Left hindlimb (tissue), 1 donor: ENCODE measurements at regions not wholly inside any gene's neighbourhood (a gene's known extent, or its start where the extent isn't known, plus 50 kb on each side); places are given as distances from the start of the nearest gene placed in this dataset.

ENCODE experiments used
- DNase-seq: peaks from one replicate; pipeline ENCODE4 v3.0.0-alpha.2; 2018

GRCh38 chr4:27534488-27534887 lies 673.8 kb downstream of the STIM2 start:
- DNase-seq: no peak

DNA sequence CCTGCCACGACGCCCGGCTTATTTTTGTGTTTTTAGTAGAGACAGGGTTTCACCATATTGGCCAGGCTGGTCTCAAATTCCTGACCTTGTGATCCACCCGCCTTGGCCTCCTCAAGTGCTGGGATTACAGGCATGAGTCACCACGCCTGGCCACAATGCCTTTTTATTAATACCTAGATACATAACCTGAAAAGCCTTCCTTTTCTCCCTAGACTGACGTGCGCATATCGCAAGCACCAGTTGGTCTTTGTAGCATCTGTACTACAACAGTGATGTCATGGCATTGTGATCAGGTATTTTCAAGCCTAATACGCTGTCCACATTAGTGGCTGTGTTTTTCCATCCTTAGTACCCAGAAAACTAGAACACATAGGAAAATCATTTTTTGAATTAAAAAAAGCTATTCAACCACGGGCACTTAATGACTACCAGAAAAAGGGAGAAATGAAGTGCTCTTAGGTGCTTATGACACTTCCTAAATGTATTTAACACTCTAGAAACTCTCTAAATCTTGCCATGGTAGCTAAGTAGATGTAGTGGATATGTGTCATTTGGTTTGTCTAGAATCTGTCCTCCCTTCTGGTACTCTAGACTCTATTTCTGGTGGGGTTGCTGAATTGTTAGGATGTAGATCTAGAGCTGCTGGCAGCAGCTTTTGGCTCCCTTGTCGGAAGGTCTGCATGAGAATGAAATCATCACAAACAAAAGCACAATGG lies 707.8 kb downstream of the STIM2 start:
- DNase-seq: no peak

DNA sequence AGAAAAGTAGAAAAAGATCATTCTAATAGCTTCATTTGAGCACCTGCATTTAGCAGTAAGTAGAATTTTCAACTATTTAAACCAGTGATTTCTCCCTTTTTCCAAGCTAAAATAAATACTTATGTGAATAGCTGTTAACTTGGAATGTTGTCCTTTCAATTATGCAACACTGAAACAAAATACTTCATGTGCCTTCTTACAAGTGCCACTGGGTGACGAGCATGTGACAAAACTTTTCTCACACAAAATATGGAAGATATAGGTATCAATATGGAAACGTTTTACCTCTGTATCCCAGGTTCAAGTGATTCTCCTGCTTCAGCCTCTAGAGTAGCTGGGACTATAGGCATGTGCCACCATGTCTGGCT lies 708.3 kb downstream of the STIM2 start:
- no peak for DNase-seq

- DNase-seq: no peak
Observed at GRCh38 chr4:27574743-27575142, 714.1 kb downstream of the STIM2 start.

DNA sequence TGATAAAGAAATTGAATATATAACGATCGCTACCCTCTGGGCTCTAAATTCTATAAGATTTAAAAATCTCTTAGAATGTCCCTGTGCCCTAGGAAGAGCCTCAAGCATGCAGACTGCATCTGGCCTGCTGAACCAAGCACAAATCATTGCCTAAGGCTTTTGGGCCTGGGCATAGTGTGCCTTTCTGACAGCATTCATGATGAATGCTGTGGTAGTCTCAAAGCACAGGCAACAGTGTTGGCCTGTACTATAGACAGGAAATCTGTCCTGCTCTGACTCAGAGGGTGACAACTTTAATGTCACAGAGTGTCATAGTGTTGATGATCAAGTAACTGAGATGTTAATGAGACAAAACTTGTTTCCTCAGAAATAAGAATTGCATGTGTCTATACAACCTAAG lies 717.3 kb downstream of the STIM2 start:
- DNase-seq: no peak

GRCh38 chr4:27592738-27593137 lies 732.1 kb downstream of the STIM2 start:
- no peak for DNase-seq

DNA sequence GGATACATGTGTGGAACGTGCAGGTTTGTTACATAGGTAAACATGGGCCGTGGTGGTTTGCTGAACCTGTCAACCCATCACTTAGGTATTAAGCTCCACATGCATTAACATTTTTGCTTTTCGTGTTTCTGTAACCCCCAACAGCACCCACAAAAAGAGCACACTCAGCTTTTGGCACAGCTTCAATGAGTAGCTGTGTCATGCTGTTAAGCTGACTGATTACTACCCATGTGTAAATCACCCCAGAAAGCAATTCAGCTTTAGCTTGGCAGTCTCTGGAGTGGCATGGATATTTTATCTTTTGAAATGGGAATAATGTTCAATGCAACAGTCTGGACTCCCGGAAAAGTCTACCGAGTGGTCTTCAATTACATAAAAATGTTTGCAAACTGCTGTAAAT lies 734.3 kb downstream of the STIM2 start:
- DNase-seq: no peak

DNA sequence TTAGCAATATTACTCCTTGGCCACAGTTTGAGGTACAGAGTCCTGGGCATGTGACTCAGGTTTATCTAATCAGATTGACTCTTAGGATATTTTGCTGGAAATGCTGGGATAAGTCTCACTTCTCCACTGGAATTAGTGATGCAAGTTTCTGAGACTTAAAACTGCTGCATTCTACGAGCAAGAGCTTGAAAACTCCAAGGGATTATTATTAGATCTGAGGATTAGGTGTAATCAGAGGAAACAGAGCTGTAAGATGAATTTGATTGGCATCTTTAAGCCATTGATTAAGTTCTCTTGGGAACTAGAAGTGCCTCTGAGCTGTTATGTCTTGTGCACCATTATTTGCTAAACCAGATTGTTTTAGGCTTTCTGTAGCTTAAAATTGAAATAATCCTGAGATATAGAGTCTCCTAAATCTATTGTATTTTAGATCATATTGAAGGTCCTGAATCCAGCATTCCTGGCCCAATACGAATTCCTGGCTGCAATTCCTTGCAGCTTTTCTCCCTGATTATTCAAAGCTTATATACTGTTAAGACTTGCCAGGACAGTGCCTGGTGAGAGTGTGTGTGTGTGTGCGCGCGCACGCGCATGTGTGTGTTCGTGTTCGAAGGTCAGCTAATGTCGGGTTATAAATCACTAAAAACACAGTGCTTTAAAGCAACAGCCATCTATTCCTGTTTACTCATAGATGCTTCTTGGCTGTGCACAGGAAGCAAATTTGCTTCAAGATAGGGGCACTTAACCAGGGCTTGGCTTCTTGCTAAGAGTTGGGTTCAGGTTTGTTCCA lies 735.1 kb downstream of the STIM2 start:
- DNase-seq: no peak

DNA sequence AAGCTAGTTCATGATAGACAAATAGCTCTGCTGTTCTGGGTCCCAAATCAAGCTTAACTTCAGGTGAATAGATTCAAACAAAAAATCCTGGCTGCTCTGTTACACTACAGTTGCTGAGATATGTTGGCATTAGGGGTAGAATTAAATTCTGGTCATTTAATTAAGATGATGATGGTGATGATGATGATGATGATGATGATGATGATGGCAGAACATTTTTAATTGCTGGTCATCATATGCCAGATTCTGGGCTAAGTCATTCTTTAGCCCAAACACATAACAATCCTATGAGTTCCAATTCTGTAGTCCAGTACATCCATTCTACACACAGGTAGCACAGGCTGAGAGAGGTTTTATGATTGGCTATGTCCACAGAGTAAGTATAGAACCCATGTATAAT lies 741.5 kb downstream of the STIM2 start:
- DNase-seq: no peak

GRCh38 chr4:27604692-27605091 lies 744.1 kb downstream of the STIM2 start:
- DNase-seq: no peak

DNA sequence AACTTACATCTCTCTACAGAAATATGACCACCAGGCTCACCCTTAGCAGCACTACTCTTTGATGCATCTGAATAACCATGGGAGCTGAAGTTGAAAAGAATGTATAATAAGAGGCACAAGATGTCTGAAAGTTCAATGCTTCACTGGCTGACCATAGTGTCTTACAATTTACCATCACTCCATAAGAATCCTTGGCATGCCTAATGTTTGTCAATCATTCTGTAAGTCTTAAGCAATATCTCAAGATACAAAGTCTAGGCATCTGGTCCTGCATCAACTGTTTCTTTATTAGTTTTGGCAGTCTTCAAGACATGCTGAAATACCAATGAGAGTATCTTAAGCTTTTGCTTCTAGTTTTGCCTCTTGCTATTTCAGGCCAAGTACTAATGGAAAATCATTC lies 755.5 kb downstream of the STIM2 start:
- DNase-seq: no peak

GRCh38 chr4:27619435-27619834 lies 758.8 kb downstream of the STIM2 start:
- no peak for DNase-seq

DNA sequence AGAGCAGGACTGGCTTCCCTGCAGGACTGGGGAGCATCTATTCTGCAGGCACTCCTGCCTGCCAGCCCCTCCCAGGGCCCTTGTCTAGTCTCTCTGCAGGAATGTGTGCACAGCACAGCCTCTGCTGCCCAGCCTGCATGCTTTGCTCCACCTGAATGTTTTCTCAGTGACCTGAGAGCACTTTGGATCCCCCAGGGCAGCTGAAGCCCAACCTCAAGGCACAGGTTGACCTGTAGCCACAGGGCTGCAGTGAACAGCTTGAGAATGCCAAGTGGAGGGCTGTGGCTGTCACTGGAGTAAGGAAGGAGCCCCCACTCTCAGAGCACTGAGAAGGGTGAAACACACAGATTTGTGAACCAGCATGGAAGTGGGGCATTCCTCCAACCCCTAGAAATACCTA lies 760.2 kb downstream of the STIM2 start:
- DNase-seq: no peak

- DNase-seq: no peak
Observed at GRCh38 chr4:27624749-27625148, 764.1 kb downstream of the STIM2 start.

GRCh38 chr4:27628609-27629008 lies 768.0 kb downstream of the STIM2 start:
- DNase-seq: no peak

DNA sequence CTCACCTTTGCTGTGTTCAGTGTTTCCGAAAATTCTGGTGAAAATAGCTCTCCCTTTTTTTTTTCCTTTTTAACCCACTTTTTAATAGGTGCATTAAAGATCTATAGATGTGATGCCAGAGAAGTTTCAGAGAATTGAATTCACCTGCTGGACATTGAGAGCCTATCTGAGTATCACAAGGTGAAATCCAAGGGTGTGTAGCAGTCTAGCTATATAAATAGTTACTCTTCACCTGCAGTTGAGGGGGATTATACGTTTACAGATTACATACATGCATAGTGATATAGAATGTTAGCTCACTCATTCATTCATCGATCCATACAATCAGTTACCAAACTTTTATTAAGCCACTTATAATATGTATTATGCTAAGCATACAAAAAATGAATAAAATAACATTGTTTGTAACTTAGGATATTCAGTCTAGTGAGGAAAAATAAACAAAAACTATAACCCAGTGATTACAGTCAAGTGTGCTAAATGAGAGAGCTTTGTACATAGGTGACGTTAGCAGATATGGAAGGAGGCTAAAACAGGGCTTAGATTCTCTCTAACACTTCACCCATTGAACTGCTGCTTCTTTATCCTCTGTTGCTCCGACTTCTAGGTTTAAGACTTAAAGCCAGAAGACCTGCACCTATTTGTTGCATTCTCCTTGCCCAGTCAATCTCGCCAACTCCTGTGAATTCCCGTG lies 769.0 kb downstream of the STIM2 start:
- no peak for DNase-seq

GRCh38 chr4:27635936-27636913 lies 775.6 kb downstream of the STIM2 start:
- no peak for DNase-seq

DNA sequence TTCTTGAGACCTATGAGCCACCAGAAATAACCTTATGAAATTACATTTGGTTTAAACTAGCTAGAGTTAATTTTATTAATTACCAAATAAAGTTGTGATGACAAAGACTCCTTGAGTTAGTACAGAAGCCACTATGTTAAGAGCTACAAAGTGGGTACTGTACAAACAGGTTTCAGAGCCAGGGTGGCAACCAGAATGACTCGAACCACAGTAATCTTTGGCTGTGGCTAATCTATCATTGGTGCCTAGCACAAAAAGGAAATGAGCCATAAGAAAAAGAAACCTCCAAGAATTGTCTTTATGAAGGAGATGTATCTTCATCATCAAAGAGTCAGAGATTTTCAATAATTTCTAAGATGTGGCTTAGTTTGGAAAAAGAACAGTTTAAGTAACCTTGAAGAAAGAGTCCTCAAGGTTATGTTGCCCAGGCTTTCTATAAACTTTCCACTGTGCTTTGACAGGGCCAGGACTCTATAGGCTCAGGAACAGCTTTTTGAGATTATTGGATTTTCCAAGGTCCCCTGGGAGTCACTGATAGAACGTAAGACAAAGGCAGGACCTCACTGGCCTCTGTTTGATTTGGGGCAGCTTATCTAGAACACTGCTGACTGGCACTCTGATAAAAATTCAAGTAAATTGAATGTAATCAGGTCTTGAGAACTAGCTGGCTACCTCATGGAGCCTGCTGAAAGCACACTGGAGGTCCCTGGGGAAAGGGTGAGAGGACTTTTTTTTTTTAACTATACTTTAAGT lies 777.7 kb downstream of the STIM2 start:
- no peak for DNase-seq

DNA sequence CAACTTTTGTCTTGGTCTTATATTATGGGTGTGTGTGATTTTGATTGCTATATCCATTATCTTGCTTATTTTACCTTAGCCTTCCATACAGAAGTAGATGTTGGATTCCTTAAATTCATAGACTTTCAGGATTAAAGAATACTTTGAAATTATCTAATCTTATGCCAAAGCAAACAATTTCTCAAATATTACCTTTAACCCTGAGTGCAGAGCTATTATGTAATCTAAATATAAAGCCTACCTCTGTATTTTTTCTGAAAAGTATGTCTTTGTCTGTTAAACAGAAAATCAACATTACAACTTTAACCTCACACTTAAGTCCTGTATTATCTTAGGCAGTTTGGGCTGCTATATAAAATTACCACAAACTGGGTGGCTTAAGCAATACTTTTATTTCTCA lies 782.5 kb downstream of the STIM2 start:
- no peak for DNase-seq

GRCh38 chr4:27648416-27648815 lies 787.8 kb downstream of the STIM2 start:
- DNase-seq: no peak

- DNase-seq: no peak
Observed at GRCh38 chr4:27662426-27662825, 801.8 kb downstream of the STIM2 start.

DNA sequence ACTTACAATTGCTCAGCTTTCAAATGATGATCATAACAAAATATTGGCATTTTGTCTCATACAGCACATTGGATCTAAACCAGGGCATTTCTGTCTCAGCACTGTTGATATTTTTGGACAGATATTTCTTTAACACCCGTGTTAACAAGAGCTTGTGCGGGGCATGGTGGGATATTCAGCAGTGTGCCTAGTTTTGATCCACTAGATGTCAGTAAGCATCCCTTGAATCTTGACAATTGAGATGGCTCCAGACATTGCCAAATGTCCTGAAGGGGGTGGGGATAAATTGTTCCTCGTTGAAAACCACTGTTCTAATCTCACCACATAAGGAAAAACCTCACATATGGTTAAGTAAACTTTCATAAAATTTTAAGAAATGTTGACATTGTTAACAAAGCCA lies 806.3 kb downstream of the STIM2 start:
- DNase-seq: no peak
